A673 (cell line): ENCODE measurements at regions not wholly inside any gene's neighbourhood (a gene's known extent, or its start where the extent isn't known, plus 50 kb on each side); places are given as distances from the start of the nearest gene placed in this dataset.

Experiments
- BruUV-seq: library from RNA; stranded (reverse); fragments of 400-500 nt; replicated peaks from 2 replicates; lab custom pipeline; 2021; lab: Mats Ljungman, UMichigan
- CTCF ChIA-PET: fragments of 300-600 bp; sonication (Branson Sonifier 250); formaldehyde crosslinking; loops from one replicate; lab custom pipeline; 2022; ENCODE audit warnings: antibody characterized with exemption; lab: Charles Lee
- POLR2A ChIA-PET: fragments of 300-600 bp; sonication (Branson Sonifier 250); formaldehyde crosslinking; loops from one replicate; lab custom pipeline; 2022; ENCODE audit warnings: antibody characterized with exemption; ENCODE audit not compliant: low non-redundant PET; lab: Charles Lee
- DNase-seq: peaks from one replicate; pipeline ENCODE4 v3.0.0-alpha.2; 2015; ENCODE audit warnings: low spot score
- H3K27ac ChIP-seq: fragments of 200-600 bp; sonication (generic); 2 replicates; pipeline ENCODE4 v1.5.1; 2016; ENCODE audit warnings: mixed run types, low read depth, mild to moderate bottlenecking, mixed read lengths, antibody characterized with exemption, low read length; ENCODE audit not compliant: poor library complexity, severe bottlenecking
- H3K27me3 ChIP-seq: fragments of 200-600 bp; sonication (generic); replicated peaks from 2 replicates; pipeline ENCODE4 v1.6.1; 2017; ENCODE audit warnings: mixed run types, low read depth, mild to moderate bottlenecking, mixed read lengths, antibody characterized with exemption, low read length; ENCODE audit not compliant: insufficient read depth, poor library complexity
- H3K36me3 ChIP-seq: fragments of 200-600 bp; sonication (generic); 2 replicates; pipeline ENCODE4 v1.6.1; 2016; ENCODE audit warnings: mixed run types, mild to moderate bottlenecking, mixed read lengths, antibody characterized with exemption, low read length; ENCODE audit not compliant: insufficient read depth, poor library complexity, severe bottlenecking
- H3K4me1 ChIP-seq: fragments of 200-600 bp; sonication (generic); 2 replicates; pipeline ENCODE4 v1.6.1; 2017; ENCODE audit warnings: mixed run types, mild to moderate bottlenecking, mixed read lengths, antibody characterized with exemption, low read length; ENCODE audit not compliant: insufficient read depth, poor library complexity, severe bottlenecking
- H3K4me3 ChIP-seq: fragments of 200-600 bp; sonication (generic); 2 replicates; pipeline ENCODE4 v1.5.1; 2016; ENCODE audit warnings: low read depth, mixed run types, mild to moderate bottlenecking, mixed read lengths, low read length; ENCODE audit not compliant: poor library complexity, severe bottlenecking
- H3K9me3 ChIP-seq: fragments of 200-600 bp; sonication (generic); 2 replicates; pipeline ENCODE4 v1.6.1; 2016; ENCODE audit warnings: mixed run types, low read depth, mild to moderate bottlenecking, mixed read lengths, antibody characterized with exemption, low read length; ENCODE audit not compliant: poor library complexity, severe bottlenecking
- CTCF ChIP-seq: fragments of 300-800, 200-600 bp; sonication (generic); conservative IDR thresholded peaks from 2 replicates; pipeline ENCODE4 v1.5.1; 2017; ENCODE audit warnings: low read depth, mild to moderate bottlenecking, antibody characterized with exemption, low read length, moderate library complexity, mixed read lengths
- EZH2 ChIP-seq: fragments of 200-600 bp; sonication (generic); IDR thresholded peaks from 2 replicates; pipeline ENCODE4 v1.6.1; 2017; ENCODE audit warnings: borderline replicate concordance, low read depth, mild to moderate bottlenecking, mixed read lengths, antibody characterized with exemption, low read length; ENCODE audit not compliant: poor library complexity, severe bottlenecking
- intact Hi-C: fragments of 100-400 bp; cut with micrococcal nuclease; formaldehyde crosslinking; loops from one replicate; pipeline ENCODE4 v1.10.0; 2022; ENCODE audit not compliant: unreplicated experiment

- no peaks in the 10 kb centered on the region for H3K4me1 ChIP-seq
- TF ChIP-seq EZH2: no peak
- no peak for TF ChIP-seq CTCF
- no peak overlapping the region for H3K4me3 ChIP-seq
- ChIA-PET CTCF (no interaction called here), POLR2A (no interaction called here)
- BruUV-seq: no TSS peak
- H3K9me3 ChIP-seq: no peaks in the 10 kb centered on the region
- H3K36me3 ChIP-seq: no peaks in the 10 kb centered on the region
- DNase-seq: no peak
- no peaks in the 10 kb centered on the region for H3K27me3 ChIP-seq
- H3K27ac ChIP-seq: no peak overlapping the region
- intact Hi-C loops: no loop called here
Measured at GRCh38 chr18:49708662-49709346, 104.5 kb downstream of the ACAA2 start.

DNA sequence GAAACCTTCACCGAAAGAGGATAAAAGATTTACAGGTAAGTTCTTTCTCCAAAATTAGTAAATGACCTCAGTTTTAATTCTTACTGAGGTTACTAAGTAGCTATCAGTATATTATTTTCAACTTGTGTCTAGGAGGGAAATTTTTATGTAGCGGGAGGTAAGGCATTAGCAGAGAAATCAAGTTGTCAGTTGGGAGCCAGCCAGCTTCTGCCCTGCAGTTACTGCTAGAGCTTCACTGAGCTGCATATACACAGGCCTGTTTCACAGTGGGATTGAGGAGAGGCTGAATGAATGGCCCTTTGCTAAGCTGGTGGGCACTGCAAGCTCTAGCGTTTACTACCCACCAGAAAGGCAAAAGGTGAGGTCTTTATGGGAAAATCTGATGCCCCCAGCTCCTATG lies 105.7 kb downstream of the ACAA2 start:
- H3K27me3 ChIP-seq: no peaks in the 10 kb centered on the region
- no peaks in the 10 kb centered on the region for H3K36me3 ChIP-seq
- TF ChIP-seq CTCF: no peak
- TF ChIP-seq EZH2: no peak
- H3K4me1 ChIP-seq: no peaks in the 10 kb centered on the region
- no peak for DNase-seq
- no peaks in the 10 kb centered on the region for H3K9me3 ChIP-seq
- H3K27ac ChIP-seq: no peak overlapping the region
- intact Hi-C loops: no loop called here
- POLR2A ChIA-PET: no interaction called here
- CTCF ChIA-PET: no interaction called here
- no peak overlapping the region for H3K4me3 ChIP-seq
- BruUV-seq: no TSS peak

DNA sequence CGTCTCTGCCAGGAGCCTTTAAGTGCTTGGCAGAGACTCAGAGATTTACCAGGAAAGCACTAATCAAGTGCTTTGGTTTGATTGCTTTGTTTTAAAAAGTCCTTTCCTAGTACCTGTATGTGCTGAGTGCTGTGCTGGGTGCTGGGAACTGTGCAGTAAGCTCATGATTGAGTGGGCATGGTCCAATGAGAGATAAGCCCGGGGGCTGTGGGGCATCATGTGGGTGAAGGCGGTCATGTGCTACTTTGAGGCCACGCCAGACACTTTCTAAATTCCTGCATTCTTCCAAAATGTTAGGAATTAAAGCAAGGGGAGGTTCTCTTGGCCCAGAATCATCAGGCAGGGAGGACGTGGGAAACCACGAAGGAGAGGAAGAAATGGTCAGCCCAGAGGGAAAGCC lies 109.0 kb downstream of the ACAA2 start:
- Histone ChIP-seq H3K9me3 (no peaks in the 10 kb centered on the region), H3K27ac (no peak overlapping the region), H3K4me3 (no peak overlapping the region), H3K27me3 (no peaks in the 10 kb centered on the region), H3K4me1 (no peaks in the 10 kb centered on the region), H3K36me3 (no peaks in the 10 kb centered on the region)
- TF ChIP-seq EZH2 (no peak), CTCF (no peak)
- ChIA-PET POLR2A (no interaction called here), CTCF (no interaction called here)
- no peak for DNase-seq
- no TSS peak for BruUV-seq
- intact Hi-C loops: no loop called here
